ENCODE measurements at regions not wholly inside any gene's neighbourhood (a gene's known extent, or its start where the extent isn't known, plus 50 kb on each side); places are given as distances from the start of the nearest gene placed in this dataset.

DNA sequence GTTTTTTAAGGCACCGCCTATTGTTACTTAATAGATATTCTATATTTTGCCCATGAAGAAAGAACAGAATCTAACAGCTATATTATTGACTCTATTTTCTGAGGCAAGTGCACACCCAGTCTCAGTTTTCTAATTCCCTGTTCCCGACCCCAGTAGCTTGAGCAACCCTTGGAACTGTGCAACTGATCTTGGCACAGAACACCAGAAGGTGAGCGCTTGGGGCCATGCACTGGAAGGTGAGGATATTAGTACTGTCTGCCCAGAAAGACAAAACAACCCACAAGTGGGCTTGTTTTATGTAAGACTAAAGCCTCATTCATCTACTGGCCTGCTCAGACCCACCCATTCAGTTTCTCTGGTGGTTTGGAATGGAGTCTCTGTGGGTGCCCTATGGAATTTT, 188.8 kb upstream of the LINC00305 start:
- Mint-ChIP-seq H3K4me1 (peaks cover 0 to under 1% of the 10 kb centered on the region in 2 experiments; a peak in 1 of 4 replicates), H3K27me3 (ENCODE audit: low read depth) (no peaks in the 10 kb centered on the region), H3K27ac (no peak overlapping the region), H3K4me3 (no peak overlapping the region), H3K9me3 (no peaks in the 10 kb centered on the region), H3K36me3 (ENCODE audit: insufficient read depth in 1 of 3, low read depth in 3 of 3) (no peaks in the 10 kb centered on the region)
- H3T11ph ChIP-seq (ENCODE audit: low read length), result no peak overlapping the region
- H4K5ac ChIP-seq (ENCODE audit: insufficient read length, low read depth, low read length), result no peak overlapping the region
- no peaks in the 10 kb centered on the region for H3K4me1 ChIP-seq (ENCODE audit: insufficient read depth, low read length)
- H3K27me3 ChIP-seq (ENCODE audit: insufficient read depth, low read length), result no peaks in the 10 kb centered on the region
- H3K23ac ChIP-seq (ENCODE audit: insufficient read length, low read depth, low read length), result no peak overlapping the region
- H2AFZ ChIP-seq (ENCODE audit: low read length), result no peak overlapping the region
- no peaks in the 10 kb centered on the region for H3K79me2 ChIP-seq (ENCODE audit: insufficient read depth, low read length)
- H3K18ac ChIP-seq (ENCODE audit: insufficient read length, low read depth, low read length), result no peak overlapping the region
- no peak overlapping the region for H2BK20ac ChIP-seq (ENCODE audit: low read depth, low read length, poor library complexity, severe bottlenecking)
- no peak overlapping the region for H3K14ac ChIP-seq (ENCODE audit: insufficient read depth, low read length)
- H4K91ac ChIP-seq (ENCODE audit: insufficient read length, low read depth, low read length), result no peak overlapping the region
- no peak overlapping the region for H2BK5ac ChIP-seq (ENCODE audit: insufficient read length, low read length)
- no peak overlapping the region for H3K27ac ChIP-seq (ENCODE audit: insufficient read length, low read depth, low read length)
- no peak for DNase-seq
- no peak overlapping the region for H4K8ac ChIP-seq (replicated peaks; ENCODE audit: insufficient read length, low read depth, low read length)
- H4K20me1 ChIP-seq (ENCODE audit: control insufficient read depth, insufficient read depth, insufficient read length), result no peaks in the 10 kb centered on the region
- no peaks in the 10 kb centered on the region for H3K23me2 ChIP-seq (ENCODE audit: insufficient read length, low read depth, low read length, poor library complexity, severe bottlenecking)
- H2AK5ac ChIP-seq (ENCODE audit: insufficient read length, low read length), result no peak overlapping the region
- no peak overlapping the region for H3K9ac ChIP-seq (ENCODE audit: extremely low read depth, insufficient read length, low read length)
- H3K9me3 ChIP-seq (ENCODE audit: control insufficient read depth, low read depth, low read length), result no peaks in the 10 kb centered on the region
- H3K79me1 ChIP-seq (ENCODE audit: insufficient read depth, low read depth, low read length, poor library complexity, severe bottlenecking), result no peaks in the 10 kb centered on the region
- no peak overlapping the region for H3K56ac ChIP-seq (ENCODE audit: insufficient read length, low read depth, low read length)
- no peak overlapping the region for H2BK120ac ChIP-seq (ENCODE audit: low read depth, low read length, poor library complexity, severe bottlenecking)
- no peak overlapping the region for H2BK12ac ChIP-seq (ENCODE audit: insufficient read length, low read depth, low read length)
- no peak overlapping the region for H2BK15ac ChIP-seq (ENCODE audit: low read depth, low read length)
- H3K4ac ChIP-seq (ENCODE audit: low read depth, low read length), result no peak overlapping the region
- no peak overlapping the region for H3K4me2 ChIP-seq (ENCODE audit: insufficient read depth, insufficient read length, low read length)
- WGBS (ENCODE audit: extremely low coverage, insufficient read length, low lambda C conversion rate), result no CpG with 5 or more reads among the region's 3 CpGs
- TF ChIP-seq, protein P1, sequence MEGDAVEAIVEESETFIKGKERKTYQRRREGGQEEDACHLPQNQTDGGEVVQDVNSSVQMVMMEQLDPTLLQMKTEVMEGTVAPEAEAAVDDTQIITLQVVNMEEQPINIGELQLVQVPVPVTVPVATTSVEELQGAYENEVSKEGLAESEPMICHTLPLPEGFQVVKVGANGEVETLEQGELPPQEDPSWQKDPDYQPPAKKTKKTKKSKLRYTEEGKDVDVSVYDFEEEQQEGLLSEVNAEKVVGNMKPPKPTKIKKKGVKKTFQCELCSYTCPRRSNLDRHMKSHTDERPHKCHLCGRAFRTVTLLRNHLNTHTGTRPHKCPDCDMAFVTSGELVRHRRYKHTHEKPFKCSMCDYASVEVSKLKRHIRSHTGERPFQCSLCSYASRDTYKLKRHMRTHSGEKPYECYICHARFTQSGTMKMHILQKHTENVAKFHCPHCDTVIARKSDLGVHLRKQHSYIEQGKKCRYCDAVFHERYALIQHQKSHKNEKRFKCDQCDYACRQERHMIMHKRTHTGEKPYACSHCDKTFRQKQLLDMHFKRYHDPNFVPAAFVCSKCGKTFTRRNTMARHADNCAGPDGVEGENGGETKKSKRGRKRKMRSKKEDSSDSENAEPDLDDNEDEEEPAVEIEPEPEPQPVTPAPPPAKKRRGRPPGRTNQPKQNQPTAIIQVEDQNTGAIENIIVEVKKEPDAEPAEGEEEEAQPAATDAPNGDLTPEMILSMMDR (conservative IDR thresholded peaks at IDR 0.05), result no peak
